ENCODE measurements at regions not wholly inside any gene's neighbourhood (a gene's known extent, or its start where the extent isn't known, plus 50 kb on each side); places are given as distances from the start of the nearest gene placed in this dataset.

- Histone ChIP-seq H3K4me1 (ENCODE audit: insufficient read depth) (no peaks in the 10 kb centered on the region), H3K27ac (no peak overlapping the region), H3F3A (ENCODE audit: insufficient read depth) (no peaks in the 10 kb centered on the region), H3K36me3 (ENCODE audit: low read depth) (no peaks in the 10 kb centered on the region), H3K27me3 (replicated peaks; ENCODE audit: insufficient read depth) (no peaks in the 10 kb centered on the region), H4K20me1 (ENCODE audit: insufficient read depth) (no peaks in the 10 kb centered on the region), H3K79me2 (ENCODE audit: insufficient read depth) (no peaks in the 10 kb centered on the region), H3K9ac (no peak overlapping the region), H3K4me3 (no peak overlapping the region), H2AFZ (no peak overlapping the region), H3K9me3 (ENCODE audit: low read depth) (no peaks in the 10 kb centered on the region), H3K4me2 (ENCODE audit: unreplicated experiment) (no peak overlapping the region), H3K9me2 (ENCODE audit: insufficient read depth) (no peaks in the 10 kb centered on the region)
- 66 to 74% methylated on average over 15 of the region's 15 CpGs for whole genome bisulfite sequencing, 2 experiments (ENCODE audit: low coverage in 1 of 2, low lambda C conversion rate in 2 of 2, missing lambda C conversion rate in 2 of 2)
- DNase-seq, result no peak
- TF ChIP-seq EZH2 (IDR thresholded peaks at IDR 0.05; ENCODE audit: insufficient read depth, poor library complexity, severe bottlenecking), result no peak
- no peak for TF ChIP-seq EZH2phosphoT487 (IDR thresholded peaks at IDR 0.05; ENCODE audit: insufficient read depth, low read depth)
- in situ Hi-C loops (cut with MboI), result no loop called here
Observed at GRCh38 chr14:97851428-97851995, 1054.3 kb downstream of the VRK1 start.

- in situ Hi-C loops (cut with MboI), result no loop called here
- Histone ChIP-seq H3K4me3 (no peak overlapping the region), H3K9me3 (ENCODE audit: low read depth) (no peaks in the 10 kb centered on the region), H4K20me1 (ENCODE audit: insufficient read depth) (no peaks in the 10 kb centered on the region), H3K27me3 (replicated peaks; ENCODE audit: insufficient read depth) (no peaks in the 10 kb centered on the region), H3K9ac (no peak overlapping the region), H3K9me2 (ENCODE audit: insufficient read depth) (no peaks in the 10 kb centered on the region), H2AFZ (no peak overlapping the region), H3K4me2 (ENCODE audit: unreplicated experiment) (no peak overlapping the region), H3K79me2 (ENCODE audit: insufficient read depth) (no peaks in the 10 kb centered on the region), H3F3A (ENCODE audit: insufficient read depth) (no peaks in the 10 kb centered on the region), H3K4me1 (ENCODE audit: insufficient read depth) (no peaks in the 10 kb centered on the region), H3K27ac (no peak overlapping the region), H3K36me3 (ENCODE audit: low read depth) (no peaks in the 10 kb centered on the region)
- no peak for DNase-seq
- WGBS, 2 experiments (ENCODE audit: low coverage in 1 of 2, low lambda C conversion rate in 2 of 2, missing lambda C conversion rate in 2 of 2), result 41 to 42% methylated on average over 9 of the region's 9 CpGs
- TF ChIP-seq EZH2phosphoT487 (IDR thresholded peaks at IDR 0.05; ENCODE audit: insufficient read depth, low read depth) (no peak), EZH2 (IDR thresholded peaks at IDR 0.05; ENCODE audit: insufficient read depth, poor library complexity, severe bottlenecking) (no peak)
Observed at GRCh38 chr14:97854918-97855317, 1057.7 kb downstream of the VRK1 start.

- in situ Hi-C loops (cut with MboI), result no loop called here
- H3K9me3 ChIP-seq (ENCODE audit: low read depth), result no peaks in the 10 kb centered on the region
- no peaks in the 10 kb centered on the region for H3F3A ChIP-seq (ENCODE audit: insufficient read depth)
- H3K36me3 ChIP-seq (ENCODE audit: low read depth), result no peaks in the 10 kb centered on the region
- H4K20me1 ChIP-seq (ENCODE audit: insufficient read depth), result no peaks in the 10 kb centered on the region
- no peak overlapping the region for H3K27ac ChIP-seq
- H3K27me3 ChIP-seq (replicated peaks; ENCODE audit: insufficient read depth), result no peaks in the 10 kb centered on the region
- DNase-seq, result no peak
- H3K4me3 ChIP-seq, result no peak overlapping the region
- no peaks in the 10 kb centered on the region for H3K4me1 ChIP-seq (ENCODE audit: insufficient read depth)
- H3K9me2 ChIP-seq (ENCODE audit: insufficient read depth), result no peaks in the 10 kb centered on the region
- TF ChIP-seq EZH2 (IDR thresholded peaks at IDR 0.05; ENCODE audit: insufficient read depth, poor library complexity, severe bottlenecking), result no peak
- no peak for TF ChIP-seq EZH2phosphoT487 (IDR thresholded peaks at IDR 0.05; ENCODE audit: insufficient read depth, low read depth)
- H3K79me2 ChIP-seq (ENCODE audit: insufficient read depth), result no peaks in the 10 kb centered on the region
- H2AFZ ChIP-seq, result no peak overlapping the region
- WGBS, 2 experiments (ENCODE audit: low coverage in 1 of 2, low lambda C conversion rate in 2 of 2, missing lambda C conversion rate in 2 of 2), result 8 to 12% methylated on average over 2 of the region's 2 CpGs
- no peak overlapping the region for H3K9ac ChIP-seq
- H3K4me2 ChIP-seq (ENCODE audit: unreplicated experiment), result no peak overlapping the region
Observed at GRCh38 chr14:97866195-97866594, 1069.0 kb downstream of the VRK1 start.

- no peak for DNase-seq
- H3K4me1 ChIP-seq (ENCODE audit: insufficient read depth), result no peaks in the 10 kb centered on the region
Observed at GRCh38 chr14:97866664-97867063, 1069.5 kb downstream of the VRK1 start.

GRCh38 chr14:97873291-97873690 is 1076.1 kb downstream of the VRK1 start:
- in situ Hi-C loops (cut with MboI), result no loop called here
- no peaks in the 10 kb centered on the region for H4K20me1 ChIP-seq (ENCODE audit: insufficient read depth)
- no peak overlapping the region for H3K4me3 ChIP-seq
- no peak overlapping the region for H3K4me2 ChIP-seq (ENCODE audit: unreplicated experiment)
- H2AFZ ChIP-seq, result no peak overlapping the region
- H3K79me2 ChIP-seq (ENCODE audit: insufficient read depth), result no peaks in the 10 kb centered on the region
- no peak overlapping the region for H3K9ac ChIP-seq
- H3K27ac ChIP-seq, result no peak overlapping the region
- H3K36me3 ChIP-seq (ENCODE audit: low read depth), result no peaks in the 10 kb centered on the region
- H3K4me1 ChIP-seq (ENCODE audit: insufficient read depth), result no peaks in the 10 kb centered on the region
- no peaks in the 10 kb centered on the region for H3K9me2 ChIP-seq (ENCODE audit: insufficient read depth)
- no peaks in the 10 kb centered on the region for H3F3A ChIP-seq (ENCODE audit: insufficient read depth)
- no peaks in the 10 kb centered on the region for H3K27me3 ChIP-seq (replicated peaks; ENCODE audit: insufficient read depth)
- DNase-seq, result no peak
- TF ChIP-seq EZH2phosphoT487 (IDR thresholded peaks at IDR 0.05; ENCODE audit: insufficient read depth, low read depth) (no peak), EZH2 (IDR thresholded peaks at IDR 0.05; ENCODE audit: insufficient read depth, poor library complexity, severe bottlenecking) (no peak)
- no peaks in the 10 kb centered on the region for H3K9me3 ChIP-seq (ENCODE audit: low read depth)

More at GRCh38 chr14:97866664-97867063, 1069.5 kb downstream of the VRK1 start:
- WGBS, 2 experiments (ENCODE audit: low coverage in 1 of 2, low lambda C conversion rate in 2 of 2, missing lambda C conversion rate in 2 of 2), result 22 to 24% methylated on average over 5 of the region's 5 CpGs
- H3K4me2 ChIP-seq (ENCODE audit: unreplicated experiment), result no peak overlapping the region
- in situ Hi-C loops (cut with MboI), result no loop called here
- H3K79me2 ChIP-seq (ENCODE audit: insufficient read depth), result no peaks in the 10 kb centered on the region
- no peaks in the 10 kb centered on the region for H3F3A ChIP-seq (ENCODE audit: insufficient read depth)
- H3K9me2 ChIP-seq (ENCODE audit: insufficient read depth), result no peaks in the 10 kb centered on the region
- H2AFZ ChIP-seq, result no peak overlapping the region
- no peak overlapping the region for H3K27ac ChIP-seq
- TF ChIP-seq EZH2 (IDR thresholded peaks at IDR 0.05; ENCODE audit: insufficient read depth, poor library complexity, severe bottlenecking), result no peak
- no peak for TF ChIP-seq EZH2phosphoT487 (IDR thresholded peaks at IDR 0.05; ENCODE audit: insufficient read depth, low read depth)
- no peak overlapping the region for H3K4me3 ChIP-seq
- H3K27me3 ChIP-seq (replicated peaks; ENCODE audit: insufficient read depth), result no peaks in the 10 kb centered on the region
- H3K9ac ChIP-seq, result no peak overlapping the region
- H3K9me3 ChIP-seq (ENCODE audit: low read depth), result no peaks in the 10 kb centered on the region
- H3K36me3 ChIP-seq (ENCODE audit: low read depth), result no peaks in the 10 kb centered on the region
- H4K20me1 ChIP-seq (ENCODE audit: insufficient read depth), result no peaks in the 10 kb centered on the region

All from GM23248 (cell line).